ENCODE measurements at regions not wholly inside any gene's neighbourhood (a gene's known extent, or its start where the extent isn't known, plus 50 kb on each side); places are given as distances from the start of the nearest gene placed in this dataset.

GRCh38 chr6:15008269-15008668 is 237.6 kb upstream of the JARID2 start (continued):
- TF ChIP-seq, protein P1, sequence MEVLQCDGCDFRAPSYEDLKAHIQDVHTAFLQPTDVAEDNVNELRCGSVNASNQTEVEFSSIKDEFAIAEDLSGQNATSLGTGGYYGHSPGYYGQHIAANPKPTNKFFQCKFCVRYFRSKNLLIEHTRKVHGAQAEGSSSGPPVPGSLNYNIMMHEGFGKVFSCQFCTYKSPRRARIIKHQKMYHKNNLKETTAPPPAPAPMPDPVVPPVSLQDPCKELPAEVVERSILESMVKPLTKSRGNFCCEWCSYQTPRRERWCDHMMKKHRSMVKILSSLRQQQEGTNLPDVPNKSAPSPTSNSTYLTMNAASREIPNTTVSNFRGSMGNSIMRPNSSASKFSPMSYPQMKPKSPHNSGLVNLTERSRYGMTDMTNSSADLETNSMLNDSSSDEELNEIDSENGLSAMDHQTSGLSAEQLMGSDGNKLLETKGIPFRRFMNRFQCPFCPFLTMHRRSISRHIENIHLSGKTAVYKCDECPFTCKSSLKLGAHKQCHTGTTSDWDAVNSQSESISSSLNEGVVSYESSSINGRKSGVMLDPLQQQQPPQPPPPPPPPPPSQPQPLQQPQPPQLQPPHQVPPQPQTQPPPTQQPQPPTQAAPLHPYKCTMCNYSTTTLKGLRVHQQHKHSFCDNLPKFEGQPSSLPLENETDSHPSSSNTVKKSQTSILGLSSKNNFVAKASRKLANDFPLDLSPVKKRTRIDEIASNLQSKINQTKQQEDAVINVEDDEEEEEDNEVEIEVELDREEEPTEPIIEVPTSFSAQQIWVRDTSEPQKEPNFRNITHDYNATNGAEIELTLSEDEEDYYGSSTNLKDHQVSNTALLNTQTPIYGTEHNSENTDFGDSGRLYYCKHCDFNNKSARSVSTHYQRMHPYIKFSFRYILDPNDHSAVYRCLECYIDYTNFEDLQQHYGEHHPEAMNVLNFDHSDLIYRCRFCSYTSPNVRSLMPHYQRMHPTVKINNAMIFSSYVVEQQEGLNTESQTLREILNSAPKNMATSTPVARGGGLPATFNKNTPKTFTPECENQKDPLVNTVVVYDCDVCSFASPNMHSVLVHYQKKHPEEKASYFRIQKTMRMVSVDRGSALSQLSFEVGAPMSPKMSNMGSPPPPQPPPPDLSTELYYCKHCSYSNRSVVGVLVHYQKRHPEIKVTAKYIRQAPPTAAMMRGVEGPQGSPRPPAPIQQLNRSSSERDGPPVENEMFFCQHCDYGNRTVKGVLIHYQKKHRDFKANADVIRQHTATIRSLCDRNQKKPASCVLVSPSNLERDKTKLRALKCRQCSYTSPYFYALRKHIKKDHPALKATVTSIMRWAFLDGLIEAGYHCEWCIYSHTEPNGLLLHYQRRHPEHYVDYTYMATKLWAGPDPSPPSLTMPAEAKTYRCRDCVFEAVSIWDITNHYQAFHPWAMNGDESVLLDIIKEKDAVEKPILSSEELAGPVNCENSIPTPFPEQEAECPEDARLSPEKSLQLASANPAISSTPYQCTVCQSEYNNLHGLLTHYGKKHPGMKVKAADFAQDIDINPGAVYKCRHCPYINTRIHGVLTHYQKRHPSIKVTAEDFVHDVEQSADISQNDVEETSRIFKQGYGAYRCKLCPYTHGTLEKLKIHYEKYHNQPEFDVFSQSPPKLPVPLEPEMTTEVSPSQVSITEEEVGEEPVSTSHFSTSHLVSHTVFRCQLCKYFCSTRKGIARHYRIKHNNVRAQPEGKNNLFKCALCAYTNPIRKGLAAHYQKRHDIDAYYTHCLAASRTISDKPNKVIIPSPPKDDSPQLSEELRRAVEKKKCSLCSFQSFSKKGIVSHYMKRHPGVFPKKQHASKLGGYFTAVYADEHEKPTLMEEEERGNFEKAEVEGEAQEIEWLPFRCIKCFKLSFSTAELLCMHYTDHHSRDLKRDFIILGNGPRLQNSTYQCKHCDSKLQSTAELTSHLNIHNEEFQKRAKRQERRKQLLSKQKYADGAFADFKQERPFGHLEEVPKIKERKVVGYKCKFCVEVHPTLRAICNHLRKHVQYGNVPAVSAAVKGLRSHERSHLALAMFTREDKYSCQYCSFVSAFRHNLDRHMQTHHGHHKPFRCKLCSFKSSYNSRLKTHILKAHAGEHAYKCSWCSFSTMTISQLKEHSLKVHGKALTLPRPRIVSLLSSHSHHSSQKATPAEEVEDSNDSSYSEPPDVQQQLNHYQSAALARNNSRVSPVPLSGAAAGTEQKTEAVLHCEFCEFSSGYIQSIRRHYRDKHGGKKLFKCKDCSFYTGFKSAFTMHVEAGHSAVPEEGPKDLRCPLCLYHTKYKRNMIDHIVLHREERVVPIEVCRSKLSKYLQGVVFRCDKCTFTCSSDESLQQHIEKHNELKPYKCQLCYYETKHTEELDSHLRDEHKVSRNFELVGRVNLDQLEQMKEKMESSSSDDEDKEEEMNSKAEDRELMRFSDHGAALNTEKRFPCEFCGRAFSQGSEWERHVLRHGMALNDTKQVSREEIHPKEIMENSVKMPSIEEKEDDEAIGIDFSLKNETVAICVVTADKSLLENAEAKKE (CRISPR knock-in tag; IDR thresholded peaks at IDR 0.05): no peak
- TF ChIP-seq ZNF331 (CRISPR knock-in tag; IDR thresholded peaks at IDR 0.05; ENCODE audit: low read depth): no peak
- no peak for TF ChIP-seq EZH2phosphoT487 (IDR thresholded peaks at IDR 0.05; ENCODE audit: unreplicated experiment)
- TF ChIP-seq POLR2AphosphoS5 (IDR thresholded peaks at IDR 0.05; ENCODE audit: low read depth): no peak
- TF ChIP-seq CREB1 (CRISPR knock-in tag; IDR thresholded peaks at IDR 0.05; ENCODE audit: low read depth): no peak
- no peak for TF ChIP-seq JUNB (IDR thresholded peaks at IDR 0.05; ENCODE audit: unreplicated experiment)
- no peak for TF ChIP-seq ETS1 (IDR thresholded peaks at IDR 0.05)

DNA sequence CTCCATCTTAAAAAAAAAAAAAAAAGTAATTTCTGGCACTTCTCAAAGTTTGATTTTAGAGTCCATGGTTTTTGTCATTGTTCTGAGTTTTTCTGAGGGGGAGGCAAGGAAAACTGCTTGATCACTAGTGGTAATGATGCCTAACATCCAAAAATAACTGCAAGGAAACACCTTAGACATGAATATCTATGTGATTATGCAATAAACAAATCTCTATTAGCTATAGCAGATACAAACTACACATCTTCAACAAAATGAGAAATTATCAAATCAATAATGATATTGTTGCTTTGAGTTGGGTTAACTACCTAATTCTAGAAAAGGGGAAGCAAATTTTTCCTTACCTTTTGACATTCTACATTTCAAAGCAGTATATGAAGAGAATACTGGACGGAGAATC is 230.9 kb upstream of the JARID2 start:
- DNase-seq (ENCODE audit: low spot score): no peak
- Histone ChIP-seq H3K4me1 (ENCODE audit: insufficient read depth) (peaks cover 27% of the 10 kb centered on the region), H3F3A (replicated peaks; ENCODE audit: low read depth) (no peaks in the 10 kb centered on the region; the same call in 1 of the 2 replicates), H3K36me3 (ENCODE audit: insufficient read depth) (no peaks in the 10 kb centered on the region), H4K20me1 (replicated peaks; ENCODE audit: insufficient read depth) (no peaks in the 10 kb centered on the region), H3K27me3 (ENCODE audit: insufficient read depth) (no peaks in the 10 kb centered on the region), H3K4me2 (no peak overlapping the region), H3K4me3 (no peak overlapping the region), H3K9me2 (ENCODE audit: insufficient read depth) (no peaks in the 10 kb centered on the region), H3K79me2 (replicated peaks; ENCODE audit: insufficient read depth) (peaks cover 72% of the 10 kb centered on the region), H3K27ac (ENCODE audit: low read depth) (no peak overlapping the region), H2AFZ (no peak overlapping the region)
- no peak overlapping the region for H3K27ac Mint-ChIP-seq
- H3K4me1 Mint-ChIP-seq: peaks cover 25% of the 10 kb centered on the region
- no peaks in the 10 kb centered on the region for H3K9me3 Mint-ChIP-seq
- H3K4me3 Mint-ChIP-seq: no peak overlapping the region
- peaks cover 40% of the 10 kb centered on the region for H3K36me3 Mint-ChIP-seq (ENCODE audit: low read depth)
- H3K27me3 Mint-ChIP-seq (ENCODE audit: insufficient read depth, low read depth, poor library complexity): peaks cover 4% of the 10 kb centered on the region
- ATAC-seq: no peak
- TF ChIP-seq REST (IDR thresholded peaks at IDR 0.05; ENCODE audit: unreplicated experiment) (no peak), EZH2 (IDR thresholded peaks at IDR 0.05; ENCODE audit: low read depth, unreplicated experiment) (no peak), ZNF331 (CRISPR knock-in tag; IDR thresholded peaks at IDR 0.05; ENCODE audit: low read depth) (no peak), ZNF114 (CRISPR knock-in tag; IDR thresholded peaks at IDR 0.05) (no peak), CREB1 (CRISPR knock-in tag; IDR thresholded peaks at IDR 0.05; ENCODE audit: low read depth) (no peak), EZH2phosphoT487 (IDR thresholded peaks at IDR 0.05; ENCODE audit: unreplicated experiment) (no peak), NANOG (IDR thresholded peaks at IDR 0.05; ENCODE audit: borderline replicate concordance) (no peak)
